Embryonic facial prominence (tissue), 1 donor: ENCODE measurements at regions not wholly inside any gene's neighbourhood (a gene's known extent, or its start where the extent isn't known, plus 50 kb on each side); places are given as distances from the start of the nearest gene placed in this dataset.

Experiments used
- DNase-seq: peaks from one replicate; pipeline ENCODE4 v3.0.0-alpha.2; 2016; ENCODE audit errors: extremely low spot score

- DNase-seq: no peak
Observed at GRCh38 chr19:27657271-27658051, 1555.5 kb downstream of the UQCRFS1 start.

GRCh38 chr19:27654266-27654990 is 1558.5 kb downstream of the UQCRFS1 start:
- DNase-seq: no peak

GRCh38 chr19:27652796-27653195 is 1560.2 kb downstream of the UQCRFS1 start:
- DNase-seq: no peak

GRCh38 chr19:27652281-27652680 is 1560.7 kb downstream of the UQCRFS1 start:
- no peak for DNase-seq

GRCh38 chr19:27647423-27647822 is 1565.5 kb downstream of the UQCRFS1 start:
- no peak for DNase-seq

- DNase-seq: no peak
Observed at GRCh38 chr19:27635401-27635800, 1577.5 kb downstream of the UQCRFS1 start.

GRCh38 chr19:27618006-27618405 is 1594.9 kb downstream of the UQCRFS1 start:
- DNase-seq: no peak

GRCh38 chr19:27580906-27581305 is 1632.0 kb downstream of the UQCRFS1 start:
- DNase-seq: no peak
